ENCODE measurements at regions not wholly inside any gene's neighbourhood (a gene's known extent, or its start where the extent isn't known, plus 50 kb on each side); places are given as distances from the start of the nearest gene placed in this dataset.

- no peak overlapping the region for H3K27ac ChIP-seq (ENCODE audit: low read depth in 1 of 2, low read length in 1 of 2)
- H3K9me3 ChIP-seq (ENCODE audit: control insufficient read depth in 4 of 4, insufficient read depth in 3 of 4, low read length in 3 of 4), result no peaks in the 10 kb centered on the region
- no peak overlapping the region for H3K9ac ChIP-seq (ENCODE audit: insufficient read depth in 1 of 2, low read length in 2 of 2)
- no peak for ATAC-seq (ENCODE audit: insufficient read depth, low FRiP score)
- no peak for TF ChIP-seq CTCF (IDR thresholded peaks at IDR 0.05; ENCODE audit: control extremely low read depth, extremely low read depth)
- no peaks in the 10 kb centered on the region for H3K27me3 ChIP-seq (ENCODE audit: control insufficient read depth in 3 of 3, insufficient read depth in 3 of 3, low read length in 2 of 3)
- no peaks in the 10 kb centered on the region for H3K36me3 ChIP-seq (ENCODE audit: control insufficient read depth in 4 of 4, insufficient read depth in 4 of 4, low read length in 4 of 4)
- 74 to 91% methylated on average over 2 of the region's 2 CpGs for WGBS, 2 donors
- no peaks in the 10 kb centered on the region for H3K4me1 ChIP-seq (ENCODE audit: control insufficient read depth in 5 of 5, insufficient read depth in 5 of 5, low read length in 5 of 5)
- no peak overlapping the region for H3K4me3 ChIP-seq
- DNase-seq, result no peak
These were observed 91.2 kb upstream of the FAM47C start for GRCh38 chrX:36916941-36917340.

- no peak for TF ChIP-seq CTCF (IDR thresholded peaks at IDR 0.05; ENCODE audit: control extremely low read depth, extremely low read depth)
- H3K36me3 ChIP-seq (ENCODE audit: control insufficient read depth in 4 of 4, insufficient read depth in 4 of 4, low read length in 4 of 4), result no peaks in the 10 kb centered on the region
- peaks cover 0 to 3% (median 0%) of the 10 kb centered on the region in 3 donors for H3K27me3 ChIP-seq (ENCODE audit: control insufficient read depth in 3 of 3, insufficient read depth in 3 of 3, low read length in 2 of 3)
- DNase-seq (no peak), ATAC-seq (ENCODE audit: insufficient read depth, low FRiP score) (no peak)
- 37 to 82% methylated on average over 1 of the region's 1 CpG for WGBS, 2 donors
- H3K4me3 ChIP-seq, result no peak overlapping the region
- no peak overlapping the region for H3K9ac ChIP-seq (ENCODE audit: insufficient read depth in 1 of 2, low read length in 2 of 2)
- peaks cover 0 to 12% (median 0%) of the 10 kb centered on the region in 4 donors for H3K9me3 ChIP-seq (ENCODE audit: control insufficient read depth in 4 of 4, insufficient read depth in 3 of 4, low read length in 3 of 4)
- no peaks in the 10 kb centered on the region for H3K4me1 ChIP-seq (ENCODE audit: control insufficient read depth in 5 of 5, insufficient read depth in 5 of 5, low read length in 5 of 5)
- H3K27ac ChIP-seq (ENCODE audit: low read depth in 1 of 2, low read length in 1 of 2), result no peak overlapping the region
These were observed 80.5 kb upstream of the FAM47C start for GRCh38 chrX:36927712-36928111.

- Histone ChIP-seq H3K9ac (ENCODE audit: insufficient read depth in 1 of 2, low read length in 2 of 2) (no peak overlapping the region), H3K27me3 (ENCODE audit: control insufficient read depth in 3 of 3, insufficient read depth in 3 of 3, low read length in 2 of 3) (no peaks in the 10 kb centered on the region), H3K9me3 (ENCODE audit: control insufficient read depth in 4 of 4, insufficient read depth in 3 of 4, low read length in 3 of 4) (peaks cover 0 to 12% (median 0%) of the 10 kb centered on the region in 4 donors), H3K4me3 (no peak overlapping the region), H3K27ac (ENCODE audit: low read depth in 1 of 2, low read length in 1 of 2) (no peak overlapping the region), H3K36me3 (ENCODE audit: control insufficient read depth in 4 of 4, insufficient read depth in 4 of 4, low read length in 4 of 4) (no peaks in the 10 kb centered on the region), H3K4me1 (ENCODE audit: control insufficient read depth in 5 of 5, insufficient read depth in 5 of 5, low read length in 5 of 5) (no peaks in the 10 kb centered on the region)
- WGBS, 2 donors, result 29 to 38% methylated on average over 1 of the region's 1 CpG
- TF ChIP-seq CTCF (IDR thresholded peaks at IDR 0.05; ENCODE audit: control extremely low read depth, extremely low read depth), result no peak
- ATAC-seq (ENCODE audit: insufficient read depth, low FRiP score) (no peak), DNase-seq (no peak)
These were observed 77.7 kb upstream of the FAM47C start for GRCh38 chrX:36930491-36930890.

GRCh38 chrX:36947214-36947613, 61.0 kb upstream of the FAM47C start:
- ATAC-seq (ENCODE audit: insufficient read depth, low FRiP score) (no peak), DNase-seq (no peak)
- H3K4me1 ChIP-seq (ENCODE audit: control insufficient read depth in 5 of 5, insufficient read depth in 5 of 5, low read length in 5 of 5), result no peaks in the 10 kb centered on the region
- H3K27me3 ChIP-seq (ENCODE audit: control insufficient read depth in 3 of 3, insufficient read depth in 3 of 3, low read length in 2 of 3), result peaks cover 0 to 11% (median 0%) of the 10 kb centered on the region in 3 donors
- TF ChIP-seq CTCF (IDR thresholded peaks at IDR 0.05; ENCODE audit: control extremely low read depth, extremely low read depth), result no peak
- no peaks in the 10 kb centered on the region for H3K36me3 ChIP-seq (ENCODE audit: control insufficient read depth in 4 of 4, insufficient read depth in 4 of 4, low read length in 4 of 4)
- no peaks in the 10 kb centered on the region for H3K9me3 ChIP-seq (ENCODE audit: control insufficient read depth in 4 of 4, insufficient read depth in 3 of 4, low read length in 3 of 4)
- no peak overlapping the region for H3K9ac ChIP-seq (ENCODE audit: insufficient read depth in 1 of 2, low read length in 2 of 2)
- H3K4me3 ChIP-seq, result no peak overlapping the region
- 70 to 88% methylated on average over 5 of the region's 5 CpGs for WGBS, 2 donors
- H3K27ac ChIP-seq (ENCODE audit: low read depth in 1 of 2, low read length in 1 of 2), result no peak overlapping the region
